SU-DHL-6 (cell line): ENCODE measurements at regions not wholly inside any gene's neighbourhood (a gene's known extent, or its start where the extent isn't known, plus 50 kb on each side); places are given as distances from the start of the nearest gene placed in this dataset.

ENCODE experiments used
- EZH2phosphoT487 ChIP-seq: fragments of 200-600 bp; sonication (generic), shearing (Covaris generic); conservative IDR thresholded peaks from 2 replicates; pipeline ENCODE4 v1.6.1; 2018; ENCODE audit warnings: mild to moderate bottlenecking, antibody characterized with exemption, low read length, moderate library complexity, mixed read lengths
- TF ChIP-seq, protein P1 (sequence below): fragments of 200-600 bp; sonication (generic); IDR thresholded peaks from one replicate; pipeline ENCODE4 v1.5.1; 2017; ENCODE audit warnings: antibody characterized with exemption, mild to moderate bottlenecking, low read length, moderate library complexity; ENCODE audit not compliant: insufficient read depth, poor library complexity, severe bottlenecking

DNA sequence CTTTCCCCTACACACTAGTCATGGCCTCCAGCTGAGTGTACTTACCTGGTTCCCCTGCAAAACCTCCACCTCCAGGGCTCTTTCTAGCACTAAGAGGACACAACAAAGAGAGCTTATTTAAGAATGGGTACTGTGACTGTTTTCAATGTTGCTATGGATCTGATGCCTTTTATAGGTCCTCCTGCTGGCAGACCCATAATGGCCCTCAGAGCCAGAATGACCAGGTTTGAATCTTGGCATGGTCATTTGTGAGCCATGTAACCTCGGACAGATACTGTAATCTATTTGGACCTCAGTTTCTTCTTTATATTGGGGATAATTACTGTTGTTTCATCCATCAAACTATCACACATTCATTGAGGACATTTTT lies 137.6 kb upstream of the USP24 start:
- TF ChIP-seq, protein P1, sequence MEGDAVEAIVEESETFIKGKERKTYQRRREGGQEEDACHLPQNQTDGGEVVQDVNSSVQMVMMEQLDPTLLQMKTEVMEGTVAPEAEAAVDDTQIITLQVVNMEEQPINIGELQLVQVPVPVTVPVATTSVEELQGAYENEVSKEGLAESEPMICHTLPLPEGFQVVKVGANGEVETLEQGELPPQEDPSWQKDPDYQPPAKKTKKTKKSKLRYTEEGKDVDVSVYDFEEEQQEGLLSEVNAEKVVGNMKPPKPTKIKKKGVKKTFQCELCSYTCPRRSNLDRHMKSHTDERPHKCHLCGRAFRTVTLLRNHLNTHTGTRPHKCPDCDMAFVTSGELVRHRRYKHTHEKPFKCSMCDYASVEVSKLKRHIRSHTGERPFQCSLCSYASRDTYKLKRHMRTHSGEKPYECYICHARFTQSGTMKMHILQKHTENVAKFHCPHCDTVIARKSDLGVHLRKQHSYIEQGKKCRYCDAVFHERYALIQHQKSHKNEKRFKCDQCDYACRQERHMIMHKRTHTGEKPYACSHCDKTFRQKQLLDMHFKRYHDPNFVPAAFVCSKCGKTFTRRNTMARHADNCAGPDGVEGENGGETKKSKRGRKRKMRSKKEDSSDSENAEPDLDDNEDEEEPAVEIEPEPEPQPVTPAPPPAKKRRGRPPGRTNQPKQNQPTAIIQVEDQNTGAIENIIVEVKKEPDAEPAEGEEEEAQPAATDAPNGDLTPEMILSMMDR: no peak
- no peak for TF ChIP-seq EZH2phosphoT487
